GM12878 (cell line): ENCODE measurements at regions not wholly inside any gene's neighbourhood (a gene's known extent, or its start where the extent isn't known, plus 50 kb on each side); places are given as distances from the start of the nearest gene placed in this dataset.

Experiments
- ATAC-seq: fragments of 200-7000 bp; cut with Tn5 transposase; 3 replicates; pipeline ENCODE4 v1.9.1; 2020; ENCODE audit warnings: mild to moderate bottlenecking, moderate library complexity
- BruUV-seq: library from RNA; stranded (reverse); fragments of 400-500 nt; replicated peaks from 2 replicates; lab custom pipeline; 2021; lab: Mats Ljungman, UMichigan
- CTCF ChIA-PET: fragments of 300-600 bp; sonication (Branson Sonifier 250); formaldehyde crosslinking; extraction: SDS; loops from one replicate; lab custom pipeline; 2021; ENCODE audit warnings: inconsistent platforms; lab: Yijun Ruan, JAX
- POLR2A ChIA-PET: fragments of 350-600 bp; formaldehyde crosslinking; extraction: SDS; loops from one replicate; lab custom pipeline; 2021; ENCODE audit warnings: inconsistent platforms; lab: Charles Lee
- RAD21 ChIA-PET: fragments of 300-600 bp; sonication (Branson Sonifier 250); formaldehyde crosslinking; loops from one replicate; lab custom pipeline; 2023; ENCODE audit warnings: antibody characterized with exemption; ENCODE audit not compliant: unreplicated experiment; lab: Charles Lee
- SMC1A ChIA-PET: fragments of 300-600 bp; sonication (Branson Sonifier 250); formaldehyde crosslinking; loops from one replicate; lab custom pipeline; 2023; ENCODE audit not compliant: unreplicated experiment, uncharacterized antibody; lab: Charles Lee
- DNase-seq: peaks from one replicate; pipeline ENCODE4 v3.0.0-alpha.2; 2011; ENCODE audit warnings: low read depth, low spot score
- FAIRE-seq: peaks from 3 replicates; lab custom pipeline; 2011; peaks lifted over from hg19 to GRCh38; lab: Jason Lieb, UNC
- H2AFZ ChIP-seq: 2 replicates; pipeline ENCODE4 v1.6.0; 2011; ENCODE audit warnings: low read depth, low read length, control low read depth; ENCODE audit not compliant: control insufficient read depth
- H3K27ac ChIP-seq: 2 replicates; pipeline ENCODE4 v1.5.1; 2011; ENCODE audit warnings: control low read depth; ENCODE audit not compliant: control insufficient read depth, insufficient read depth
- H3K27me3 ChIP-seq, 2 experiments: replicated peaks in 1 of 2; 2 replicates each; pipeline versions ENCODE4 v1.6.0 to v1.6.1; 2011; ENCODE audit warnings: low read length in 1 of 2; ENCODE audit not compliant: control insufficient read depth in 2 of 2, insufficient read depth in 2 of 2
- H3K36me3 ChIP-seq, 2 experiments: 2 replicates each; pipeline ENCODE4 v1.5.1; 2011; ENCODE audit warnings: low read length in 1 of 2; ENCODE audit not compliant: control insufficient read depth in 2 of 2, insufficient read depth in 2 of 2
- H3K4me1 ChIP-seq: 2 replicates; pipeline ENCODE4 v1.6.1; 2011; ENCODE audit warnings: mild to moderate bottlenecking, low read length, moderate library complexity, mixed read lengths; ENCODE audit not compliant: control insufficient read depth, insufficient read depth
- H3K4me2 ChIP-seq: 2 replicates; pipeline ENCODE4 v1.6.0; 2011; ENCODE audit warnings: control low read depth; ENCODE audit not compliant: control insufficient read depth, insufficient read depth
- H3K4me3 ChIP-seq: fragments of 200-600 bp; sonication (generic); 2 replicates; pipeline ENCODE4 v1.5.1; 2016
- H3K79me2 ChIP-seq: 2 replicates; pipeline ENCODE4 v1.6.0; 2011; ENCODE audit warnings: low read length; ENCODE audit not compliant: control insufficient read depth, insufficient read depth
- H3K9ac ChIP-seq: 2 replicates; pipeline ENCODE4 v1.8.0; 2011; ENCODE audit warnings: low read length, control low read depth, mixed read lengths; ENCODE audit not compliant: control insufficient read depth, insufficient read depth
- H3K9me3 ChIP-seq: replicated peaks from 3 replicates; pipeline ENCODE4 v1.5.1; 2011; ENCODE audit warnings: mild to moderate bottlenecking, low read length; ENCODE audit not compliant: control insufficient read depth, insufficient read depth
- H4K20me1 ChIP-seq: 2 replicates; pipeline ENCODE4 v1.6.0; 2011; ENCODE audit not compliant: control insufficient read depth, insufficient read depth
- ESRRA ChIP-seq: IDR thresholded peaks from 2 replicates; pipeline ENCODE4 v1.6.1; 2012; ENCODE audit warnings: mild to moderate bottlenecking, low read length, improper control_type of control experiment
- HDAC6 ChIP-seq: fragments of 200-600 bp; sonication (generic); IDR thresholded peaks from one replicate; pipeline ENCODE4 v1.8.0; 2017; ENCODE audit warnings: antibody characterized with exemption; ENCODE audit not compliant: unreplicated experiment
- HSF1 ChIP-seq: fragments of 150-350 bp; IDR thresholded peaks from 2 replicates; pipeline ENCODE4 v1.6.1; 2014; ENCODE audit warnings: mild to moderate bottlenecking, low read depth, low read length
- MEF2B ChIP-seq: fragments of 450-650 bp; IDR thresholded peaks from 2 replicates; pipeline ENCODE4 v1.6.1; 2018; ENCODE audit warnings: mild to moderate bottlenecking, moderate library complexity; ENCODE audit not compliant: partially characterized antibody, poor library complexity, severe bottlenecking
- POLR2AphosphoS5 ChIP-seq: IDR thresholded peaks from 2 replicates; pipeline ENCODE4 v1.6.1; 2011; ENCODE audit warnings: mild to moderate bottlenecking, low read length, inconsistent platforms
- ZBTB4 ChIP-seq: fragments of 450-650 bp; formaldehyde crosslinking; IDR thresholded peaks from 2 replicates; pipeline ENCODE4 v1.4.0; 2022; ENCODE audit warnings: mild to moderate bottlenecking, moderate library complexity
- in situ Hi-C: fragments of 300-500 bp; cut with MboI; formaldehyde crosslinking; loops from 9 replicates; pipeline ENCODE4 v1.14.3; 2018; ENCODE audit warnings: mixed read lengths
- intact Hi-C: fragments of 100-400 bp; cut with micrococcal nuclease; formaldehyde crosslinking; loops from one replicate; pipeline ENCODE4 v1.14.2; 2022; ENCODE audit not compliant: unreplicated experiment

DNA sequence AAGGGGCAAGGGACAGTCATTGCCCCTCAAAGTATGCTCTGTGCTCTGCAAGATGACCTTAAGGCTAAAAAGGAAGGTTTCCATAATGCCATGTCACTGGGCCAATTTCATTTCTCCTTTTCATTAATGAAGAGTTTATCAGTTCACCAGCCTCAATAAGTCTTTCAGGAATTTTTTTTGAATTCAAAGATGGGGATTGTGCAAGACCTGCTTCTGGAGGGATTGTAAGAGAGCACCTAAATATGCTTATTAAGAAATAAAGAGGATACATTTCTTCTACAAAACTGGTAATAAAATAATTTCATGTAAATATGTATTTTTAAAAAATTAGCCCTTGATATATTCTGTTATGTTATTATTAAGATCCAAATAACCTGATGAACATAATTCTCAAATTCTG lies 86.8 kb upstream of the RGS4 start:
- H3K36me3 ChIP-seq = no peaks in the 10 kb centered on the region
- H3K4me2 ChIP-seq = no peak overlapping the region
- H3K79me2 ChIP-seq = no peaks in the 10 kb centered on the region
- H3K27me3 ChIP-seq = no peaks in the 10 kb centered on the region
- BruUV-seq = no TSS peak
- no peaks in the 10 kb centered on the region for H4K20me1 ChIP-seq
- SMC1A ChIA-PET = no interaction called here
- no peak overlapping the region for H2AFZ ChIP-seq
- H3K4me1 ChIP-seq = no peaks in the 10 kb centered on the region
- in situ Hi-C loops (loop anchor here (25.0 kb wide), 1 partner anchor 95 kb away; no protein-coding TSS in a partner anchor), intact Hi-C loops (no loop called here)
- RAD21 ChIA-PET = no interaction called here
- POLR2A ChIA-PET = no interaction called here
- DNase-seq = no peak
- no peak for ATAC-seq
- no peaks in the 10 kb centered on the region for H3K9me3 ChIP-seq
- H3K4me3 ChIP-seq = no peak overlapping the region
- H3K27ac ChIP-seq = no peak overlapping the region
- no peak for TF ChIP-seq ZBTB4 (CRISPR knock-in tag)
- no peak for TF ChIP-seq MEF2B
- TF ChIP-seq POLR2AphosphoS5 = no peak
- TF ChIP-seq HSF1 = no peak
- no peak for TF ChIP-seq HDAC6
- TF ChIP-seq ESRRA = no peak
- no peak for FAIRE-seq
- CTCF ChIA-PET = no interaction called here
- H3K9ac ChIP-seq = no peak overlapping the region
